ENCODE measurements at regions not wholly inside any gene's neighbourhood (a gene's known extent, or its start where the extent isn't known, plus 50 kb on each side); places are given as distances from the start of the nearest gene placed in this dataset.

DNA sequence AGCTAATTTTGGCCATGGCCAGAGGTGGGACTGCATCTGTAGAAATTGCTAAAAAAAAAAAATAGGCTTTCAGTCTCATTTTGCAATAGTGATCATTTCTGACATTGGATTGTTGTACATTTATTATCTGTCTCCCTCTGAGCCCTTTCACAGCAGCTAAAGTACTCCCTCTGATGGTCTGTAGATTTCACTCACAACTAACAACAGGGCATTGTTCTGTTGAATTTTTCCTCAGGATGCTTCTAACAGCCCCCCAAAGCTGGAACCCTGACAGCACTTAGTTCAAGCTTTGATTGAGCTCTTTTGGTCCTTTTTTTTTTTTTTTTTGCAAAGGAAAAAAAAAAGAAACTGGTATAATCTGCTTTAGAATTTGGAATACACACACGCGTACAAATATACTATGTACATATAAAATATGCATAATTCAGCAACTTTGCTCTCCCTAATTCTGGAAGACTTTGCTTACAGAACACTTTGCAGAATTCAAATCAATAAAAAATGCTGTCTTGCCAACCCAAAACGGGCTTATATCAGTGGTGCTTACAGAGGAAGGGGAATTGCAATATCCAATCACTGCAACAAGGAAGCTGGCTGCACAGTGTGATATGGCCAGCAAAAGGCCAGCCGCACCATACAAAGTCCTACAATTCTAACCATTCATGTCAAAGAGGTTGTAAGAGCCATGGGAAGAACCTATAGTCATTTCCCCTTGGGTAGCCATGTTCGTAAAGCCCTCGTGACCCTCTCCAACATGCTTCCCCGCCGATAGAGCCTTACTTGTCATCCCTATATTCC is 406.4 kb downstream of the SMARCA1 start:
- DNase-seq (ENCODE audit: low read depth), result no peak
- TF ChIP-seq, protein P1, sequence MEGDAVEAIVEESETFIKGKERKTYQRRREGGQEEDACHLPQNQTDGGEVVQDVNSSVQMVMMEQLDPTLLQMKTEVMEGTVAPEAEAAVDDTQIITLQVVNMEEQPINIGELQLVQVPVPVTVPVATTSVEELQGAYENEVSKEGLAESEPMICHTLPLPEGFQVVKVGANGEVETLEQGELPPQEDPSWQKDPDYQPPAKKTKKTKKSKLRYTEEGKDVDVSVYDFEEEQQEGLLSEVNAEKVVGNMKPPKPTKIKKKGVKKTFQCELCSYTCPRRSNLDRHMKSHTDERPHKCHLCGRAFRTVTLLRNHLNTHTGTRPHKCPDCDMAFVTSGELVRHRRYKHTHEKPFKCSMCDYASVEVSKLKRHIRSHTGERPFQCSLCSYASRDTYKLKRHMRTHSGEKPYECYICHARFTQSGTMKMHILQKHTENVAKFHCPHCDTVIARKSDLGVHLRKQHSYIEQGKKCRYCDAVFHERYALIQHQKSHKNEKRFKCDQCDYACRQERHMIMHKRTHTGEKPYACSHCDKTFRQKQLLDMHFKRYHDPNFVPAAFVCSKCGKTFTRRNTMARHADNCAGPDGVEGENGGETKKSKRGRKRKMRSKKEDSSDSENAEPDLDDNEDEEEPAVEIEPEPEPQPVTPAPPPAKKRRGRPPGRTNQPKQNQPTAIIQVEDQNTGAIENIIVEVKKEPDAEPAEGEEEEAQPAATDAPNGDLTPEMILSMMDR (conservative IDR thresholded peaks at IDR 0.05; ENCODE audit: control insufficient read depth, insufficient read depth, low read depth, low read length), result no peak
- no peak overlapping the region for H3K4me3 ChIP-seq (ENCODE audit: control insufficient read depth, low read depth, low read length)

DNA sequence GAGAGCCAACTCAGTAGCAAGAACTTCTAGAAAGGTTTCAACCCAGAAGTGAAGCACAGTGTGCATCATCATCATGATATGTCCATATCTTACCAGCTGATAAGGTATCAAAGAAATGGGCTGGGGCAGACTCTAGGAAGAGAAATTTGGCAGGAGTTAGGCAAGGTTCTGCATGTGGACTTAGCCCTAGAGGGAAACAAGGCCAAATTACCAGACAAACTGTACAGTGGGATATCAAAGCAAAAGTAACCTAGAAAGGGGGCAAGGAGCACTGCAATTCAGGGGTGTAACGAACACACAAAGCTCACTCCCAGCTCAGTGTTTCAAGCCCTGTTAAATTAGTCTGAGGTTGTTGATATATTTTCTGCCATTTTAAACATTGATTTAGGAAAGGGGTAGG is 407.4 kb downstream of the SMARCA1 start:
- TF ChIP-seq, protein P1 (conservative IDR thresholded peaks at IDR 0.05; ENCODE audit: control insufficient read depth, insufficient read depth, low read depth, low read length), result no peak
- no peak overlapping the region for H3K4me3 ChIP-seq (ENCODE audit: control insufficient read depth, low read depth, low read length)
- no peak for DNase-seq (ENCODE audit: low read depth)

DNA sequence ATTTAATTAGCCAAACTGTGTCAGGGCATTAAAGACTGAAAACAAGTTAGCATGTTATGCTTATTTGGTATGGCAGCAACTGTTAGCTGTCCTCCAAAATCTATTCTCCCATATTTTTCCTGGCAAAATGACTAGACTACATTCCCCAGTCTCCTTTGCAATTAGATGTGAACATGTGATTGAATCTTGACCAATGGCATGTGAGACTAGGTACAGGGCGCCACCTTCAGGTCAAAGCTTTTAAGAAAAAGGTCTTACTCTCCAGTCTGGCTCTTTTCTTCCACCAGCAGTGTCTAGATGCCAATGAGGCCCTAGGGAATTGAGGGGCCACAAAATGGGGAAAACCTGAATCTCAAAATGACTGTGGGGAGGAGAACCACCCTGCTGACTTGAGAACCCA is 408.2 kb downstream of the SMARCA1 start:
- peak; percentile 40 for DNase-seq (ENCODE audit: low read depth)
- TF ChIP-seq, protein P1 (conservative IDR thresholded peaks at IDR 0.05; ENCODE audit: control insufficient read depth, insufficient read depth, low read depth, low read length), result peak; percentile 28
- H3K4me3 ChIP-seq (ENCODE audit: control insufficient read depth, low read depth, low read length), result no peak overlapping the region

DNA sequence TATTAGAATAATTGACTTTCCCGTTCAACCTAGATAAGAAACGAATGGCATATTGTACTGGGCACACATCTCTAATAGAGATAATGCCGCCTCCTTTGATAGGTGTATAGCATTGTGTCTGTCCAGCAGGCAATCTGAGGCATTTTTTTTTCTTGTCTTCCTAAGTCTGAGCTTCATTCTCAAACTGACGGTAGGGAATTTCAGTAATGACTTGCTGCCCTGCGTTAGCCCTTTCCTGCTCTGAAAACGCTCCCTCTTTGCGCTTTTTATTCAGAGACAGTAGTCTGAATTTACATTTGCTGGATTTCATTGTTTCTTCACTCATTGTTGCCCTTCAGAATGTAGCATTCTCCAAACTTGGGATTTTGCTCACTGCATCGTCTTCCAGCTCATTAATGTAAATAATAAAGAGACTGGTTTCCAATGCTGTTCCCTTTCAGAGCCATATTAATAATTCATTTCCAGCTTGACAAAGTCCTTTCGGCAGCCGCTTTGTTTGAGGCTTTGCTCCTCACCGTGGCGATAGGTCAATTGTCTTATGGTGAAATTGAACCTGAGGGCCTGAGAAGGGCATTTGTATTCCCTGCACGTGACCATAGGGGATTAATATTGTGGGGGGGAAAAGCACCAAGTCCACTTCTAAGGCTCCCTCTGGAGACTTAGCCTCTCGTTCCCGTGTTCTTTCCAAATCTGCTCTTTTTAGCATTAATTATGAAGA is 412.1 kb downstream of the SMARCA1 start:
- TF ChIP-seq, protein P1 (conservative IDR thresholded peaks at IDR 0.05; ENCODE audit: control insufficient read depth, insufficient read depth, low read depth, low read length), result no peak
- H3K4me3 ChIP-seq (ENCODE audit: control insufficient read depth, low read depth, low read length), result no peak overlapping the region
- no peak for DNase-seq (ENCODE audit: low read depth)

DNA sequence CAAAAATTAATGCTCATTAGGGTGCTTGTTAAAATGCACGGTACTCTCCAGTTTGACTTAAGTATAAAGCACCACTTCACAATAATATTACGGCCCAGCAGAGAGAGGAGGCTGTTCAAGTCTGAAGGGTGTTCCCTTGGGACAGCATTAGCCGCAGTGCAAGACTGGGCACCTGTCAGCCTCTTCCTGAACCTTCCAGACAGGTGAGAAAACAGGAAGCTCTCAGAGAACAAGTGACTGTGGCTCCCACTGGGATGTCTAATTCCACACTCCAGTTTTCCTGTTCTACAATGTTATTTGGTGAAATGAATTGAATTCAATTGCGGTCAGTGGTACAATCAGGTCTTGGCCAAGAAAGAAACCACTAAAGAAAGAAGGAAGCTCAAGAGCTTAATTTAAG is 414.4 kb downstream of the SMARCA1 start:
- no peak overlapping the region for H3K4me3 ChIP-seq (ENCODE audit: control insufficient read depth, low read depth, low read length)
- TF ChIP-seq, protein P1 (conservative IDR thresholded peaks at IDR 0.05; ENCODE audit: control insufficient read depth, insufficient read depth, low read depth, low read length), result no peak
- no peak for DNase-seq (ENCODE audit: low read depth)

DNA sequence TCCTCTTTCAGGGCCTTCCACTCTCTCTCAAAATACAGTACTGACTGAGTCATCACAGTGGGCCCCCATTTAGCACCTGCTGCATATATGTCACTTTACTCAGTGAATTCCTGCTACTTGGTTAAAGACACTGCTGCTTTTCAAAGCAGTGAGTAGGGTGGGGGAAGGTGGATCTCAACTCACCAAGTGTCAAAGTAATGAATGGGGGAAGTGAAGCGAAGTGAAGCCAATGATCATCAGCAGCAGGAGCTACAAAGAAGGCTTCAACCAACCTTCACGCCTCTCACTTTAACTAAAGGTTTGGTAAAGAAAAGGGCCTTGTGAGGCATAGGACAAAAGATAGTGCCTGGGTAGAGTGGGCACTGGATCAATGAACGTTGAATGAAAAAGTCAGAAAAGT is 424.1 kb downstream of the SMARCA1 start:
- TF ChIP-seq, protein P1 (conservative IDR thresholded peaks at IDR 0.05; ENCODE audit: control insufficient read depth, insufficient read depth, low read depth, low read length), result no peak
- H3K4me3 ChIP-seq (ENCODE audit: control insufficient read depth, low read depth, low read length), result no peak overlapping the region
- no peak for DNase-seq (ENCODE audit: low read depth)

Measured in fibroblast of mammary gland (primary cell).